HT-29 (cell line): ENCODE measurements at regions not wholly inside any gene's neighbourhood (a gene's known extent, or its start where the extent isn't known, plus 50 kb on each side); places are given as distances from the start of the nearest gene placed in this dataset.

Source experiments
- DNase-seq: peaks from one replicate; pipeline ENCODE4 v3.0.0-alpha.2; 2015; ENCODE audit warnings: low spot score

GRCh38 chr4:141783770-141784169, 147.4 kb downstream of the IL15 start:
- DNase-seq: no peak

DNA sequence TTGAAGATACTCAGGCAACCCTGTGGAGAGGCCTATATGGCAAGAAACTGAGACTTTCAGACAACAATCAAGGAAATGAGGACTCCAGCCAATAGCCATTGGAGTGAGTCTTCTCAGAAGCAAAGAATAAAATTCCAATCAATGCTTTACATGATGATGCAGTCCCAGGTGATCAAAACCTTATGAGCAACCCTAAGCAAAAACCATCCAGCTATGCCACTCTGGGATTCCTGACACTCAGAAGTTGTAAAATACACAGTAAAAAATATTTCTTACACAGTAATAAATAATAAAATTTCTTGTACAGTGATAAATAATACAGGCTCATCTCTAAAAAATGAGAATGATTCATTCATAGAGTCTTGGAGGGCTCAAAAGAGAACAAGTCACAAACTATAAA, 150.6 kb downstream of the IL15 start:
- no peak for DNase-seq

DNA sequence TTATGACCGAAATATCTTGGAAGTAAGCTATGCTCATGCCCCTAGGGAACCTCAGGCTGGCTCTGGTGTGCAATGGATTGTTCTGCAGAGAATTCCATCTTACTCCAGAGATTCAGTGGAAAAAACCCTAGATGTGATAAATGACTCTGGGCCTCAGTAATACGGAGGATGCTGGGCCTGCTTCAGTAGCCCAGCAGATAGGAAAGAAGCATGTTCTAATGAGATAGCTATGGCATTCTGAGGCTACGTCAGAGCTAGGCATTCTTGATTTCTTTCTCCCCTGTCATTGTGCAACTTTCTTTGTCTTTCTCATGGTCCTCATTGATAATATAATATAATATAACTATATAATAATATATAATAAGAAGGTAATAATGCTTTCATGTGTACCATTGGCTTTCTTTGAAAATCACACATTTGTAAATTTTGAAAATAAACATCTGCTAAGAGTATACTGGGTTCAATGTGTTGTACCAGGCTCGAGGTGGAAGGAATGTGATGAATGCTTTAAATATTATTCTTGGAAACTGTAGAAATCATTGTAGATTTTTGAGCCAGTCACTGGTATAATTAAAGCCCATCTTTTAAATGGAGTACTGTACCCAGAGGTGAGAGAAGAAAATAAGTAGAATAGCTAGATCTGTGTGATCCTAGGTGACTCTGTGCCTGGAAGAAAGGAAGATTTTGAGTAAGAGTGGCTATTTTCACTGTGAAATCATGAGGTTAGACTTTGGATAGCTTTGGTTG, 152.0 kb downstream of the IL15 start:
- DNase-seq: no peak

- no peak for DNase-seq
These were observed 153.3 kb downstream of the IL15 start for GRCh38 chr4:141789716-141790115.

GRCh38 chr4:141792164-141792563, 155.8 kb downstream of the IL15 start:
- DNase-seq: no peak

DNA sequence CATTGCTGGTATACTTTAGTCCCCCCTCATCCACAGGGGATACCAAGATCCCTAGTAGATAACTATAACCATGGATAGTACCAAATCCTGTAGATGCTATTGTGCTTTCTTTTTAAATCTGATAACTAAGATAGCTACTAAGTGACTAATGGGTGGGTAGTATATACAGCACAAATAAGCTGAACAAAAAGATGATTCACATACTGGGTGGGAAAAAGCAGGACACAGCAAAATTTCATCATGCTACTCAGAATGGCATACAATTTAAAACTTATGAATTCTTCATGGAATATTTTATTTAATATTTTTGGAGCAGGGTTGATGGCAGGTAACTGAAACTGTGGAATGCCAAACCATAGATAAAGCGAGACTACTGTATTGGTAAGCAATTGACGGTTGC, 161.6 kb downstream of the IL15 start:
- DNase-seq: no peak

DNA sequence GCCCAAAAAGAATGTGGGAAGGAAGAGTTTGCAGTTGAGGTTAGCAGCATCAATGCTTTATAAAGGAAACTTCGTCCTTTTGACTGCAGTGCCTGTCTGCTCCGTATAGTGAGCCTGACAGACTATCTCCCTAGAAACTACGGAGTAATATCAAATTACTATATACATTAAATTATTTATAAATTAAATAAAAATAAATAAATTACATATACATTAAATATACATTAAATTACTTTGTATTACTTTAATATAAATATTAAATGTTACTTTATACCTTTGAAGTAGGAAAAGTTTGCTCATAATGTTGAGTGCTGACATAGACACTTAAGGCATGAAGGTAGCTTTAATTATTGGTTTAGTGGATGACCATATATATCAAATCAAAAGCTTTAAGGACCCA, 165.2 kb downstream of the IL15 start:
- DNase-seq: no peak

- DNase-seq: no peak
These were observed 165.9 kb downstream of the IL15 start for GRCh38 chr4:141802333-141802732.

GRCh38 chr4:141804836-141805235, 168.5 kb downstream of the IL15 start:
- DNase-seq: no peak

GRCh38 chr4:141807103-141807891, 170.9 kb downstream of the IL15 start:
- DNase-seq: no peak

GRCh38 chr4:141810038-141810711, 173.8 kb downstream of the IL15 start:
- no peak for DNase-seq

GRCh38 chr4:141810712-141811375, 174.5 kb downstream of the IL15 start:
- DNase-seq: no peak

DNA sequence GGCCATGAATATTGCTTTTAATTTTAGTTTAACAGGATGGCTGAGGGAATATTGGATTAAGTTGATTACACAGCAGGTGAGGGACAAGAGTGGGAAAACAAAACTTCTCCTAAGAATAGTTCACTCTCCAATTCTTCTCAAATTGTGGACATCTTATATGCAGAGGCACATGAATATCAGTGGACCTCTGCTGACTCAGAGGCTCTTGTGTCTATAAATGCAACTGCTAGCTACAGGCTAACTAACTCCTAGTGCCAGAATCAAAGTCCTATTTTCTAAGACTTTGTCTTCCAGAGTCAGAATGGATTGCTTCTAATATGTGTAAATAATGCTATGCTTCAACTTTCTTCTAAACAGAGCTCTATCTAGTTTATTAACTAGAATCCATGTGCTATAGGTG, 175.8 kb downstream of the IL15 start:
- no peak for DNase-seq

DNA sequence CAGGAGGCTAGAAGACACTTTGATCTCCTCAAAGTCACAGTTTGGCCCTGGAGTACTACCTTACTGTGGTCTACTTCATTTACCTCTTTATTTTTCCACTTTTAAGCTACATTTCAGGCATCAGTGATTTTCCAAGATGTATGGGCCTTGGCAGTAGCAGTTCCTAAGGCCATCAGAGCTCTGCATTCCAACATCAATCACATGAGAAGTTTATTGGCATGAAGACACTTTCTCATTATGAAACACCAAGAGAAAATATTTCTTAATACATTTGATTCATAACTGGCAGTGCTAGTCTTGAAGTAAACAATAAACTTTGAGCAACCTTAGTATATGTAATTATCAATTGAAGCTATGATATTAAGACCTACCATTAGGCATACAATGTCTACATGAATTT, 178.1 kb downstream of the IL15 start:
- DNase-seq: no peak

DNA sequence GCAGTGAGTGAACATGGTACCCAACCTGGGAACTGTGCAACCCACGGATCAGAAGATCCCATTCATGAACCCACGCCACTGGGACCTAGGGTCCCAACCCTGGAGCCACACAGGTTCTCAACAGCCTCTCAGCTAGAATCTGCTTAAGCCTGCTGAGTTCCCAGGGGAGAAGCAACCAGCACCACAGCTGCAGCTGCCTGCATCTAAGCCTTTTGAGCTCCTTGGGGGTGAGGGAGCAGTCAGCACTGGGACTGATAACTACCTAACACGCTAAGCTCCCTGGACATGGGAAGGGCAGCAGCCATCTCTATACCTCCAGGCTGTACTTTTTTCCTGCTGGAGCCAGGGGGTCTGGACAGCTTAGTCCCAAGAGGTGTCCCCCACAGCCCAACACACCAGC, 179.3 kb downstream of the IL15 start:
- no peak for DNase-seq

DNA sequence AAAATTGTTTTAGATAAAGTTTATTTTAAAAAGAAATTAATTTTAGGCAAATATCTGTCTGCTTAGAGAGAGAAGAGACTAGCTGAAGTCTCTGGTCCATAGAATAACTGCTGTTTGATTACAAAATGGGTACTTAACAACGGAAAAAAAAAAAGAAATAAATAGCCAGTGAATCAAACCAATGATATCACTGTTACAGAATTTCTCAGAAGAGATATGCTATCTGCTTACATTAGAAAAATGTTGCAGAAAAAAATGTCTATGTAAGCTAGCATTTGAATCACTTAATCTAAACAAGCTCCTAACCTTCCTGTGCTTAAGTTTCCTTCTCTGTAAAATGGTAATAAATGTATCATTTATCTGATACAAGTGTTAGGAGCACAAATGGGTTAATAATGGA, 189.9 kb downstream of the IL15 start:
- no peak for DNase-seq

- DNase-seq: peak; percentile 28
These were observed 196.8 kb downstream of the IL15 start for GRCh38 chr4:141833209-141833608.

GRCh38 chr4:141840299-141840986, 204.1 kb downstream of the IL15 start:
- DNase-seq: no peak

DNA sequence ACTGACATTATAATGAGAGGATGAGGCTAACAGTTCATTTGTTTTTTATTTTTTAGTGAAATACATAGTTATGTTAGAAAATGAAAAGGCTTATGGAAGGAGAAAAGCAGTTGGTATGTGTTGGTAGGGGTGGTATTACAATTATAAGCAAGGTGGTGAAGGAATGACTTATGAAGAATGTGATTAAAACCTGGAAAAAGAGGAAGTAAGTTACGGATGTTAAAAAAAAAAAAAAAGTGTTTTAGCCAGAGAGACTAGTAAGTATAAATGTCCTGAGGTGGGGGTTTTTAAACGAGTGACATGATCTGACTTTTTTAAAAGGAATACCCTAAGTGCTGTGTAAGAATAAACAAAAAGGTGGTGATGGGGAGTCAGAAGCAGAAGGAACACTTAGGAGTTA, 206.8 kb downstream of the IL15 start:
- no peak for DNase-seq

DNA sequence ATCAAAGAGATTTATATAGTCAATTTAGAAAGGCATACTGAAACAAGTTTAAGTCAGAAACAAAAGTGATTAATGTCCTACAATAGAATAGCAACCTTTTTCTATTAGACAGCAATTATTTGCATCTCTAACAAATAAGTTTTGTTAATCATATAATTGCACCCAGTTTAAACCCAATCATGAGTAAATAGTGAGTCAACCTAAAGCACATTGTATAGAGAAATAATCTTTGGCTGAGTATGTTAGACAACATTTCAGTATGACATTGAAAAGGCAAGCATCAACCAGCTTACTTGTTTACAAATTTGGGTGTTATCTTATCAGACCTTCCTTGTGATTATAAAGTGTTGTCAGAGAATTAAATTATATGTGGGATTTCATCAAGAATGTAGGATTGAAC, 209.5 kb downstream of the IL15 start:
- DNase-seq: no peak

DNA sequence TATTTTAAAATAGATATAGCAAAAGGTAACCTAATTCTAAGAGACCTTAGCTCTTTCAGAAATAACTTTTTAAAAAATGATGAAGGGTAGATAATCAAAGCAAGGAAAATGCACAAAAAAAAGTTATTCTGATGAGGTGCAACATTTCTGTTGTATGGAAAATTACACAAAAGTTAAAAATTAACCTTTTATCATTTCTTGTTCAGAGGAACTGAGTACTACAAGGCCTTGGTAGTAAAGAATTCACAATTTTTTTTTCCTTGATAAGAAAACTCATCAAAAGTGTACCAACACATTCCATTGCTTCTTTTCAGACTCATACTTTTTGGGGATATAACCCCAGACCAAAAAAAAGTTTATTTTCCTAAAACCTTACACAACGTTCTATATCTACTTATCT, 213.0 kb downstream of the IL15 start:
- no peak for DNase-seq

DNA sequence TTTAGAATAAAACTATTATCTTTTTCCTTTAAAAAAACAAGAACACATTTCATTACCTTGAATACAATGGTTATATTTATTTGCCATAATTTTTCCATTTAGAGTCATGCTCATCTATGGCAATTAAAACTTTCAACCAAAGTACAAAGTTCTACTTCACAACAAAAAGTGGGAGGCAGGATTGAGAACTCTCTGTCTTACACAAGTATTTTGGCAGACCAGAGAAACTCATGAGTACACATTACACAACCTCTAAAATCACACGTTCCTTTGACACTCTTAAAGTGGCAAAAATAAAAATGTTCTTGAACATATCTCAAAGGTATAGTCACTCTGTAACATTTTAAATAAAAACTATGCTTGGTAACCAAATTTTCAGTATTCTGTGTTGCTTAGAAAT, 213.4 kb downstream of the IL15 start:
- DNase-seq: no peak
